Coronary artery (tissue), 2 donors: ENCODE measurements at regions not wholly inside any gene's neighbourhood (a gene's known extent, or its start where the extent isn't known, plus 50 kb on each side); places are given as distances from the start of the nearest gene placed in this dataset.
"Not testable (repeated sequence)": the region's sequence is repeated elsewhere in the genome, so short reads cannot be mapped to it uniquely, and the experiment has no call there.

Source experiments
- DNase-seq: peaks from one replicate; pipeline ENCODE4 v3.0.0-alpha.2; 2017; ENCODE audit warnings: low spot score
- H3K27ac ChIP-seq, 2 donors: fragments of 200-600 bp; sonication (generic); one replicate each; pipeline ENCODE4 v1.5.1; 2016 to 2019
- H3K4me3 ChIP-seq: fragments of 200-600 bp; sonication (generic); 2 replicates; pipeline ENCODE4 v1.5.1; 2016; ENCODE audit warnings: mild to moderate bottlenecking, moderate library complexity
- TF ChIP-seq, protein P1 (sequence below): fragments of 200-600 bp; sonication (generic); IDR thresholded peaks from one replicate; pipeline ENCODE4 v1.5.1; 2019; ENCODE audit warnings: antibody characterized with exemption

- Histone ChIP-seq H3K27ac (no peak overlapping the region), H3K4me3 (no peak overlapping the region)
- DNase-seq, result no peak
- TF ChIP-seq, protein P1, sequence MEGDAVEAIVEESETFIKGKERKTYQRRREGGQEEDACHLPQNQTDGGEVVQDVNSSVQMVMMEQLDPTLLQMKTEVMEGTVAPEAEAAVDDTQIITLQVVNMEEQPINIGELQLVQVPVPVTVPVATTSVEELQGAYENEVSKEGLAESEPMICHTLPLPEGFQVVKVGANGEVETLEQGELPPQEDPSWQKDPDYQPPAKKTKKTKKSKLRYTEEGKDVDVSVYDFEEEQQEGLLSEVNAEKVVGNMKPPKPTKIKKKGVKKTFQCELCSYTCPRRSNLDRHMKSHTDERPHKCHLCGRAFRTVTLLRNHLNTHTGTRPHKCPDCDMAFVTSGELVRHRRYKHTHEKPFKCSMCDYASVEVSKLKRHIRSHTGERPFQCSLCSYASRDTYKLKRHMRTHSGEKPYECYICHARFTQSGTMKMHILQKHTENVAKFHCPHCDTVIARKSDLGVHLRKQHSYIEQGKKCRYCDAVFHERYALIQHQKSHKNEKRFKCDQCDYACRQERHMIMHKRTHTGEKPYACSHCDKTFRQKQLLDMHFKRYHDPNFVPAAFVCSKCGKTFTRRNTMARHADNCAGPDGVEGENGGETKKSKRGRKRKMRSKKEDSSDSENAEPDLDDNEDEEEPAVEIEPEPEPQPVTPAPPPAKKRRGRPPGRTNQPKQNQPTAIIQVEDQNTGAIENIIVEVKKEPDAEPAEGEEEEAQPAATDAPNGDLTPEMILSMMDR, result no peak
Measured at GRCh38 chr5:112036206-112036605, 279.2 kb upstream of the NREP start.

DNA sequence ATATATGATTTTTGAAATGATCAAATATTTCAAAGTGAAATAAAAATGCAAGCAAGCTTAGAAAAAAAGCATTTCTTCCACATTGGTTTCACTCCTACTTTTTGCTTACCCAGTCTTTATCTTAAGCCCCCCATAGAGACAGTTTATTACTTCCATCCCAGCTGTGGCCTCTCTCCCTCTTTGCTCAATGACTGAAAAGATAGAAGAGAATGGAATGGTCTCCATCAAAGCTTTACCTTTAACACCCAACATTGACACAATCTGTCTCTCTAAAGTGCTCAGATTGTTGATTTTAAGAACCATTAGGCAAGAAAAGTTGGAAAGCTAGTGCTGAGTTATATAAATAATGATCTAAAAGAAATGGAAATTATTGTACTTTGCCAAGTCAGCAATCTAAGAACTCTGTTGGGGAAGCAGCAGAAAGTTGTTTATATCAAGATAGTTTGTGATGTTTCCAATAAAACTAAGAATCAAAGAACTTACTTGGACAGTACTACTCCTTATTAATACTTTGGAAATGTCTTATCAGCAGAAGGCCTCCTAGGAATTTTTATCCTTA, 277.5 kb upstream of the NREP start:
- H3K4me3 ChIP-seq, result no peak overlapping the region
- DNase-seq, result no peak
- no peak overlapping the region for H3K27ac ChIP-seq
- TF ChIP-seq, protein P1, result no peak

GRCh38 chr5:112026879-112027278, 269.9 kb upstream of the NREP start:
- DNase-seq, H3K27ac ChIP-seq, H3K4me3 ChIP-seq: not testable (repeated sequence)

- H3K27ac ChIP-seq, result no peak overlapping the region
- no peak overlapping the region for H3K4me3 ChIP-seq
- TF ChIP-seq, protein P1, result no peak
- no peak for DNase-seq
Measured at GRCh38 chr5:112025757-112026156, 268.8 kb upstream of the NREP start.

DNA sequence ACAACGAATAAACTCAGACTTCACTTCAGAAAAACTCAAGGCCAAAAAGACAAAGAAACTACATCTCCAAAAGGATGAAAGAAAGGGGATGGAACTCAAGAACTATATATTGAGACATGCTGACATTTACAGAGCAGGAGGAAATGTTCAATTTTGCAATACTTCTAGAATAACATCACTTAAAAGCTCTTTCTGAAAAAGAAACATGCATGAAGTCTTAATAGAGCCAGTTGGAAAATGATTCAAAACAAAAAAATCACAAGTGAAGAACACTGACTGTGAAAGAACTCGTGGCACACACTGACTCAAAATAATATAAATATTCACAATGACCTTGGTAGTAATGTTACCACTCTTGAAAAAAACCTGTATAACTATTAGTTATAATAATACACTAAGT, 267.8 kb upstream of the NREP start:
- Histone ChIP-seq H3K4me3 (no peak overlapping the region), H3K27ac (no peak overlapping the region)
- TF ChIP-seq, protein P1, result no peak
- DNase-seq, result no peak

GRCh38 chr5:112024221-112024620, 267.2 kb upstream of the NREP start:
- Histone ChIP-seq H3K27ac (no peak overlapping the region), H3K4me3 (no peak overlapping the region)
- no peak for DNase-seq
- TF ChIP-seq, protein P1, result no peak

DNA sequence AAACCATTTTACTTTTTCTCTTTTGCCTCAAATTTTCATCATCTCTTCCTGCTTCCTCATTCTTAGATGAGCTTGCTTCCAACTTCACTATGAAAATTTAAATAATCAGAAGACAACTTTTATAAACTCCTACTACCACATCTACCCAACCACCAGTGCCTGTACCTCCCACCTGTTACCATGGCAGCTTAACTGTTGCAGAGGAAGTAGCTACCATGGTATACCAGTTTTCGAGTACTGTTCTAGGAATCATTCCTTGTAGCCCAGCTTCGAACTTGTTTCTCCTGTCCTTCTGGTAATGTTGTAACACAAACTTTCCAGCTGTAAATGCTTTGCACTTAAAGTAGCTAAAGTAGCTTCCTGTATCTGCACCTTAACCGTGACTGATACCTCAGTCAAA, 266.8 kb upstream of the NREP start:
- TF ChIP-seq, protein P1, result no peak

DNA sequence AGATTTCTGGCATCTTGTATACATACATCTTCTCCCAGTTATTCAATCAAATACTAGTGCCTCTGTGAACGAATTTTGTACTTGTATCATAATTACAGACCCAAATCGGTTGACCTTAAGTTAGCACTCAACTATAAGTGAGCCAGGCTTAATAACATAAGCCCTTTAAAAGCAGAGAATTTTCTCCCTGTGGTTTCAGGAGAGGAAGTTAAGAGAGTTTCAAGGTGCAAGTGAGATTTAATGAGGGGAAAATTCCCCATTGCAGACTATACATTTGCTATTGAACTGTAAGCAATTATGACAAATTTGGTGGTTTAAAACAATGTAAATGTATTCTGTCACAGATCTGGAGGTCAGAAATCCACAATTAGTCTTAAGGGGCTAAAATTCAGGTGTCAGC, 261.9 kb upstream of the NREP start:
- TF ChIP-seq, protein P1, result no peak
- Histone ChIP-seq H3K27ac (no peak overlapping the region), H3K4me3 (no peak overlapping the region)
- no peak for DNase-seq

More for the DNA sequence above, 266.8 kb upstream of the NREP start:
- H3K4me3 ChIP-seq, result no peak overlapping the region
- no peak overlapping the region for H3K27ac ChIP-seq
- DNase-seq, result no peak
